ENCODE measurements at regions not wholly inside any gene's neighbourhood (a gene's known extent, or its start where the extent isn't known, plus 50 kb on each side); places are given as distances from the start of the nearest gene placed in this dataset.
"Not testable (repeated sequence)": the region's sequence is repeated elsewhere in the genome, so short reads cannot be mapped to it uniquely, and the experiment has no call there.

DNA sequence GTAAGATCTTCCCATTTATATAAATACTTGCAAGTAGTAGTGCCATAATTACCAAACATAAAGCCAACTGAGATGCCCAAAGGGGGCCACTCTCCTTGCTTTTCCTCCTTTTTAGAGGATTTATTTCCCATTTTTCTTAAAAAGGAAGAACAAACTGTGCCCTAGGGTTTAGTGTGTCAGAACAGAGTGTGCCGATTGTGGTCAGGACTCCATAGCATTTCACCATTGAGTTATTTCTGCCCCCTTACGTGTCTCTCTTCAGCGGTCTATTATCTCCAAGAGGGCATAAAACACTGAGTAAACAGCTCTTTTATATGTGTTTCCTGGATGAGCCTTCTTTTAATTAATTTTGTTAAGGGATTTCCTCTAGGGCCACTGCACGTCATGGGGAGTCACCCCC lies 227.9 kb downstream of the POTEM start:
- TF ChIP-seq, protein P1, sequence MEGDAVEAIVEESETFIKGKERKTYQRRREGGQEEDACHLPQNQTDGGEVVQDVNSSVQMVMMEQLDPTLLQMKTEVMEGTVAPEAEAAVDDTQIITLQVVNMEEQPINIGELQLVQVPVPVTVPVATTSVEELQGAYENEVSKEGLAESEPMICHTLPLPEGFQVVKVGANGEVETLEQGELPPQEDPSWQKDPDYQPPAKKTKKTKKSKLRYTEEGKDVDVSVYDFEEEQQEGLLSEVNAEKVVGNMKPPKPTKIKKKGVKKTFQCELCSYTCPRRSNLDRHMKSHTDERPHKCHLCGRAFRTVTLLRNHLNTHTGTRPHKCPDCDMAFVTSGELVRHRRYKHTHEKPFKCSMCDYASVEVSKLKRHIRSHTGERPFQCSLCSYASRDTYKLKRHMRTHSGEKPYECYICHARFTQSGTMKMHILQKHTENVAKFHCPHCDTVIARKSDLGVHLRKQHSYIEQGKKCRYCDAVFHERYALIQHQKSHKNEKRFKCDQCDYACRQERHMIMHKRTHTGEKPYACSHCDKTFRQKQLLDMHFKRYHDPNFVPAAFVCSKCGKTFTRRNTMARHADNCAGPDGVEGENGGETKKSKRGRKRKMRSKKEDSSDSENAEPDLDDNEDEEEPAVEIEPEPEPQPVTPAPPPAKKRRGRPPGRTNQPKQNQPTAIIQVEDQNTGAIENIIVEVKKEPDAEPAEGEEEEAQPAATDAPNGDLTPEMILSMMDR (IDR thresholded peaks at IDR 0.05): not testable (repeated sequence)
- TF ChIP-seq POLR2AphosphoS5, POLR2A (IDR thresholded peaks at IDR 0.05): not testable (repeated sequence)

Measured in sigmoid colon (tissue), 4 donors.